ENCODE measurements at regions not wholly inside any gene's neighbourhood (a gene's known extent, or its start where the extent isn't known, plus 50 kb on each side); places are given as distances from the start of the nearest gene placed in this dataset.

GRCh38 chr9:8155706-8156105 lies 356.1 kb upstream of the DMAC1 start:
- BruUV-seq (replicated peaks): no TSS peak
- Mint-ChIP-seq H3K36me3 (ENCODE audit: insufficient read depth, unreplicated experiment) (no peaks in the 10 kb centered on the region), H3K27ac (ENCODE audit: unreplicated experiment) (no peak overlapping the region), H3K9me3 (ENCODE audit: unreplicated experiment) (peaks cover 5% of the 10 kb centered on the region), H3K27me3 (ENCODE audit: insufficient read depth, unreplicated experiment) (no peaks in the 10 kb centered on the region), H3K4me3 (ENCODE audit: unreplicated experiment) (no peak overlapping the region), H3K4me1 (ENCODE audit: low read depth, unreplicated experiment) (no peaks in the 10 kb centered on the region)
- no peak for TF ChIP-seq CTCF (IDR thresholded peaks at IDR 0.05; ENCODE audit: insufficient read depth in 1 of 2, low read depth in 1 of 2, low read length in 1 of 2, severe bottlenecking in 1 of 2, unreplicated experiment in 1 of 2)
- no peak for DNase-seq
- H3K4me1 ChIP-seq: no peaks in the 10 kb centered on the region
- H3K9me3 ChIP-seq: no peaks in the 10 kb centered on the region
- intact Hi-C loops (cut with micrococcal nuclease; ENCODE audit: unreplicated experiment): no loop called here
- H3K27me3 ChIP-seq (replicated peaks; ENCODE audit: control insufficient read depth, insufficient read depth, low read length): no peaks in the 10 kb centered on the region
- CTCF ChIA-PET: interaction anchor here (0.5 kb wide), 1 partner anchor 360 kb away, joined by 4 read pairs; no protein-coding TSS in a partner anchor
- no peaks in the 10 kb centered on the region for H3K36me3 ChIP-seq (ENCODE audit: control insufficient read depth, insufficient read depth, low read length)
- POLR2A ChIA-PET: no interaction called here
- no peak overlapping the region for H3K4me3 ChIP-seq (ENCODE audit: low read depth, low read length)

GRCh38 chr9:8143677-8144076 lies 344.1 kb upstream of the DMAC1 start:
- POLR2A ChIA-PET: no interaction called here
- DNase-seq: no peak
- H3K27me3 ChIP-seq (replicated peaks; ENCODE audit: control insufficient read depth, insufficient read depth, low read length): no peaks in the 10 kb centered on the region
- H3K4me1 ChIP-seq: no peaks in the 10 kb centered on the region
- Mint-ChIP-seq H3K27me3 (ENCODE audit: insufficient read depth, unreplicated experiment) (no peaks in the 10 kb centered on the region), H3K9me3 (ENCODE audit: unreplicated experiment) (no peaks in the 10 kb centered on the region), H3K4me3 (ENCODE audit: unreplicated experiment) (no peak overlapping the region), H3K36me3 (ENCODE audit: insufficient read depth, unreplicated experiment) (no peaks in the 10 kb centered on the region), H3K27ac (ENCODE audit: unreplicated experiment) (no peak overlapping the region), H3K4me1 (ENCODE audit: low read depth, unreplicated experiment) (no peaks in the 10 kb centered on the region)
- TF ChIP-seq CTCF (IDR thresholded peaks at IDR 0.05; ENCODE audit: insufficient read depth in 1 of 2, low read depth in 1 of 2, low read length in 1 of 2, severe bottlenecking in 1 of 2, unreplicated experiment in 1 of 2): no peak
- no peaks in the 10 kb centered on the region for H3K9me3 ChIP-seq
- CTCF ChIA-PET: no interaction called here
- no TSS peak for BruUV-seq (replicated peaks)
- H3K36me3 ChIP-seq (ENCODE audit: control insufficient read depth, insufficient read depth, low read length): no peaks in the 10 kb centered on the region
- intact Hi-C loops (cut with micrococcal nuclease; ENCODE audit: unreplicated experiment): no loop called here
- no peak overlapping the region for H3K4me3 ChIP-seq (ENCODE audit: low read depth, low read length)

- Mint-ChIP-seq H3K9me3 (ENCODE audit: unreplicated experiment) (no peaks in the 10 kb centered on the region), H3K27me3 (ENCODE audit: insufficient read depth, unreplicated experiment) (no peaks in the 10 kb centered on the region), H3K4me3 (ENCODE audit: unreplicated experiment) (no peak overlapping the region), H3K27ac (ENCODE audit: unreplicated experiment) (no peak overlapping the region), H3K4me1 (ENCODE audit: low read depth, unreplicated experiment) (no peaks in the 10 kb centered on the region), H3K36me3 (ENCODE audit: insufficient read depth, unreplicated experiment) (no peaks in the 10 kb centered on the region)
- Histone ChIP-seq H3K4me3 (ENCODE audit: low read depth, low read length) (no peak overlapping the region), H3K27me3 (replicated peaks; ENCODE audit: control insufficient read depth, insufficient read depth, low read length) (no peaks in the 10 kb centered on the region), H3K9me3 (no peaks in the 10 kb centered on the region), H3K4me1 (no peaks in the 10 kb centered on the region), H3K36me3 (ENCODE audit: control insufficient read depth, insufficient read depth, low read length) (no peaks in the 10 kb centered on the region)
- POLR2A ChIA-PET: no interaction called here
- BruUV-seq (replicated peaks): no TSS peak
- intact Hi-C loops (cut with micrococcal nuclease; ENCODE audit: unreplicated experiment): no loop called here
- TF ChIP-seq CTCF (IDR thresholded peaks at IDR 0.05; ENCODE audit: insufficient read depth in 1 of 2, low read depth in 1 of 2, low read length in 1 of 2, severe bottlenecking in 1 of 2, unreplicated experiment in 1 of 2): no peak
- CTCF ChIA-PET: no interaction called here
- DNase-seq: no peak
These were observed 341.0 kb upstream of the DMAC1 start for GRCh38 chr9:8140557-8140956.
